AG04449 (cell line): ENCODE measurements at regions not wholly inside any gene's neighbourhood (a gene's known extent, or its start where the extent isn't known, plus 50 kb on each side); places are given as distances from the start of the nearest gene placed in this dataset.

Experiments
- CTCF ChIA-PET: fragments of 350-600 bp; formaldehyde crosslinking; extraction: SDS; loops from one replicate; lab custom pipeline; 2021; ENCODE audit warnings: antibody characterized with exemption; lab: Yijun Ruan, JAX
- POLR2A ChIA-PET: fragments of 400-600, 350-600 bp; formaldehyde crosslinking; extraction: SDS; loops from one replicate; lab custom pipeline; 2020; ENCODE audit warnings: antibody characterized with exemption, inconsistent platforms; lab: Yijun Ruan, JAX
- DNase-seq: peaks from one replicate; pipeline ENCODE4 v3.0.0-alpha.2; 2010; ENCODE audit warnings: low read depth, low spot score
- H3K4me3 ChIP-seq: 2 replicates; pipeline ENCODE4 v1.5.1; 2011; ENCODE audit warnings: low read depth, mild to moderate bottlenecking, control low read depth, low read length
- TF ChIP-seq, protein P1 (sequence below): IDR thresholded peaks from one replicate; pipeline ENCODE4 v1.5.1; 2011; ENCODE audit warnings: mild to moderate bottlenecking, moderate library complexity, low read length, control low read depth, inconsistent platforms; ENCODE audit not compliant: insufficient read depth; ENCODE audit errors: missing control alignments

DNA sequence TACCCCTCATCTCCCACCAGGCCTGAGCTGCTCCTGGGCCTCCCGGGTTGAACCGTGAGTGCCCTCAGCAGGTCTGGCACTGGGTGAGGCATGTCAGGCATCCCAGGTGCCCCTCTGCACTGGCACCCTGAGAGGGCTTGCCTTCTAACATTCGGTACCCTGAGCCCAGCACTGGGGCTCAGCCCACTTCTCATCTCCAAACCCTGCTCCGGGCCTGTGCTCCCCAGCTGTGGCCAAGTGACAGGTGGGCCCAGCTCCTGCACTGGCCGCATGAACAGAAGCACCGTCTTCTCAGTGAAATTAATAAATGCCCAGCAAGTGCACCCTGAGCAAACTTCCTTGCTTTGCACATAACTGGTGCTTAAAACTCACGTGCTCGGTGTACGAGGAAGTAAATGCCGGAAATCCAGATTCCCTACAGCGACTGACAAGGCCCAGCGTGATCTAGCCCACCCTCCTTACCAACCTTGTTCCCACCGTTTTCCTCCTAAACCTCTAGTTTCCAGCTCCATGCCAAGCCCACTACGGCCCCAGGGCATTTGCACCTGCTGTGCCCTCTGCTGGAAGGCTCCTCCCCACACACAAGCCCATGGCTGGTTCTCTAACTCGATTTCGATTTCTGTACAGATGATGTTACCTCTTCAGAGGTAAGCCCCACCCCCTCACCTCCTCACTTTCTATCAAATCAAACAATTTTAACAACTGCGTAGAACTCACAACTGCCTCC lies 115.2 kb upstream of the NCOR2 start:
- no peak for DNase-seq
- POLR2A ChIA-PET = interaction anchor here (0.6 kb wide), 1 partner anchor 263 kb away, joined by 3 read pairs; no protein-coding TSS in a partner anchor
- CTCF ChIA-PET = interaction anchor here (1.0 kb wide), 1 partner anchor 38 kb away, joined by 3 read pairs; no protein-coding TSS in a partner anchor
- no peak overlapping the region for H3K4me3 ChIP-seq
- TF ChIP-seq, protein P1, sequence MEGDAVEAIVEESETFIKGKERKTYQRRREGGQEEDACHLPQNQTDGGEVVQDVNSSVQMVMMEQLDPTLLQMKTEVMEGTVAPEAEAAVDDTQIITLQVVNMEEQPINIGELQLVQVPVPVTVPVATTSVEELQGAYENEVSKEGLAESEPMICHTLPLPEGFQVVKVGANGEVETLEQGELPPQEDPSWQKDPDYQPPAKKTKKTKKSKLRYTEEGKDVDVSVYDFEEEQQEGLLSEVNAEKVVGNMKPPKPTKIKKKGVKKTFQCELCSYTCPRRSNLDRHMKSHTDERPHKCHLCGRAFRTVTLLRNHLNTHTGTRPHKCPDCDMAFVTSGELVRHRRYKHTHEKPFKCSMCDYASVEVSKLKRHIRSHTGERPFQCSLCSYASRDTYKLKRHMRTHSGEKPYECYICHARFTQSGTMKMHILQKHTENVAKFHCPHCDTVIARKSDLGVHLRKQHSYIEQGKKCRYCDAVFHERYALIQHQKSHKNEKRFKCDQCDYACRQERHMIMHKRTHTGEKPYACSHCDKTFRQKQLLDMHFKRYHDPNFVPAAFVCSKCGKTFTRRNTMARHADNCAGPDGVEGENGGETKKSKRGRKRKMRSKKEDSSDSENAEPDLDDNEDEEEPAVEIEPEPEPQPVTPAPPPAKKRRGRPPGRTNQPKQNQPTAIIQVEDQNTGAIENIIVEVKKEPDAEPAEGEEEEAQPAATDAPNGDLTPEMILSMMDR = no peak

DNA sequence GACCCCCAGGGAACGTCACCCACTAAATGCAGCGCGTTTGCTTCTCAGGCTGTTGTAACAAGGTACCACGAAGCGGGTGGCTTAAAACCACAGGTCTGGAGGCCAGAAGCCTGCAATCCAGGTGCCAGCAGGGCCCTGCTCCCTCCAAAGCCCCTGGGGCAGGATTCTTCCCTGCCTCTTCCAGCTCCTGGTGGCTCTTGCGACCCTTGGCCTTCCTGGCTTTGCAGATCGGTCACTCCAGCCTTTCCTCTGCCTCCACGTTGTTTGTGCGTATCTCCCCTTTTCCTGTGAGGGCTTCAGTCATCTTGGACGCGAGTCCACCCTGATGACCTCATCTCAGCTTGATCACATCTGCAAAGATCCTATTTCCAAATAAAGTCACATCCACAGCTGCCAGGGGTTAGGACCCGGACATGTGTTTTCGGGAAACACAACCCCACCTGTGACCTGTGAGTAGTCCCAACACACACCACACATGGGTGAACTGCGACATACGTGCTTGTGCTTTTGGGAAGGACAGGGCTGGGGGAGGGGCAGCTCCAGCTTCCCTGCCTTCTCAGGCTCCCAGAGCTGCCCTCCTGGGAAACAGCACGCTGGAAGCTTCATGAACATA lies 114.5 kb upstream of the NCOR2 start:
- DNase-seq = no peak
- POLR2A ChIA-PET = interaction anchor here (0.6 kb wide), 1 partner anchor 262 kb away, joined by 3 read pairs; no protein-coding TSS in a partner anchor
- TF ChIP-seq, protein P1 = no peak
- no peak overlapping the region for H3K4me3 ChIP-seq
- CTCF ChIA-PET = interaction anchor here (1.1 kb wide), 1 partner anchor 75 kb away, joined by 3 read pairs; no protein-coding TSS in a partner anchor

DNA sequence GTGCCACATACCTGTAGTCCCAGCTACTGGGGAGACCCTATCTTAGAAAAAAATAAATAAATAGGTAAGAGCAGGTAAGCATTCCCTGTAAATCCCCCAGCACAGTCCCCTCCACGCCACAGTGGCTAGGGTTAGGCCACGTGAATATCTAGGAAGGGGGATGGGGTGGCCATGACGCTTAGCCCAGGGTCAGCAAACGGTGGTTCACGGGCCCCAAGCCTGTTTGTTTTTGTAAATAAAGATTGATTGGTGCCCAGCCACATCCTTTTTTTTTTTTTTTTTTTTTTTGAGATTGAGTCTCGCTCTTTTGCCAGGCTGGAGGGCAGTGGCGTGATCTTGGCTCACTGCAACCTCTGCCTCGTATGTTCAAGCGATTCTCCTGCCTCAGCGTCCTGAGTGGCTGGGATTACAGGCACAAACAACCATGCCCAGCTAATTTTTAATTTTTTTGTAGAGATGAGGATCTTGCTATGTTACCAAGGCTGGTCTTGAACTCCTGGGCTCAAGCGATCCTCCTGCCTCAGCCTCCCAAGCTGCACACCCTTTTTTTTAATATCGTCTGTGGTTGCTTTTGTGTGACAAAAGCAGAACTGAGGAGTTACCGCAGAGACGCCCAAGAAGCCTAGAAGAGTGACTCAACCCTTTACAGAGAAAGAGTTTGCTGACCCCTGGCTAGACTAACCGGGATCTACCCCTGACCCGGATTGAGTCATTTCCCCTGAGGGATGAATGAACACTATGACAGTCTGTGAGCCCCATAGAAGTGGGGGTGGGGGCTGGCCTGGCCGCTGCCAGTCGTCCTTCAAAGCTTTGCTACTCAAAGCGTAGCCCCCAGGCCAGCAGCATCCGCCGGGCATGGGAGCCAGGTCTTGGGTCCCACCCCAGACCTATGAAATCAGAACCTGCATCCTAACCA lies 113.7 kb upstream of the NCOR2 start:
- DNase-seq = no peak
- POLR2A ChIA-PET = no interaction called here
- TF ChIP-seq, protein P1 = no peak
- CTCF ChIA-PET = interaction anchor here (1.1 kb wide), 1 partner anchor 76 kb away, joined by 3 read pairs; no protein-coding TSS in a partner anchor
- H3K4me3 ChIP-seq = no peak overlapping the region

DNA sequence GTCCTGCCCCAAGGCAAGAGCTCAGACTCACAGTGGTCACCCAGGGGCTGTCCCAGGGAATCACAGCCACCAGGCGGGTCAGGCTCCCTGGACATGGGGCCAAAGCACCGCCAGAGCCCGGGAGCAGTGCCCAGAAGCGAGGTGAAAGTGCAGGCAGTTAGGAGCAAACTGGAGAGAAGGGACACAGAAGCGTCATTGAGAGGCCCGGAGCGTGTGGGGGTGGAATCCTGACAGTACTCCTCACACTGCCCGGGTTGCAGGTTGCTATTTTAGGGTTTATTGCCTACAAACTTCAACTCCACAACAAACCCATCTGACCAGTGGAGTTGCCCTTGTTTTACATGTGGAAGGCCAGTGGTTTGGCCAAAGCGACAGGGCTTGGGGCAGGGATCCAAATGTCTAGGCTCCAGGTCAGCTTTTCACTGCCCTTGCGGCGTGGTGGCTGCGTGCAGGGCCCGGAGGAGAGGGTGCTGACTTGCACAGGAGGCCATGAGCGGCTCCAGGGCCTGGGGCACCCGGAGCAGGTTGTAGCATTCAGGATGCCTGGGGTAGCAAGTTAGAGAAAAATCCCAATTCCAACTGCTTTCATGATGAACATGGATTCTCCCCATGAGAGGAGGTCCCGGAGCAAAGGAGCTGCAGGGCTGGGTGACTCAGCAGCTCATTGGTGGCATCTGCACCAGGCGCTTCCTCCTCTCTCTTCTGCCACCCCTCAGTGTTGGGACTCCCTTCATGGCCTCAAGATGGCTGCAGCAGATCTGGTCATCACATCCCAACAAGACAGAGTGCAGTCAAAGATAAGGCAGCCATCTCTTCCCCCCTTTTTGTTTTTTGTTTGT lies 112.3 kb upstream of the NCOR2 start:
- TF ChIP-seq, protein P1 = no peak
- DNase-seq = no peak
- ChIA-PET POLR2A (no interaction called here), CTCF (no interaction called here)
- no peak overlapping the region for H3K4me3 ChIP-seq

DNA sequence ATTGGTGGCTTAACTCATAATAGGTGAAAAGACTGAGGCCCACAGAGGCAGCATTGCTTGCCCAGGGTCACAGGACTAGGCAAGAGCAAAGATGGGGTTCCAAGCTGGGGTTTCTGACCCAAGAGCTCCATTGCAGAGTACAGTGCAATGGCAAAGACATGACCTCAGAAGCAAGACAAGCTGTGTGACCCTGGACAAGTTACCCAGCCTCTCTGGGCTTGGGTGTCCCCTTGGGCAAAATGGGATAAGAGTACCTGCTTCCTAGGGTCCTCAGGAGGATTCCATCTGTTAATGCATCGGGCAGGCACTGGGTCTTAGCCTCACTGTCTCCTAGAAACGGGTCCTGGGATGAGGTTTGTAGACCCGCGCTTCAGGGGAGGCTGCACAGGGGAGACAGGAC lies 111.6 kb upstream of the NCOR2 start:
- H3K4me3 ChIP-seq = no peak overlapping the region
- ChIA-PET POLR2A (no interaction called here), CTCF (no interaction called here)
- TF ChIP-seq, protein P1 = no peak
- DNase-seq = no peak
